GM21447 (cell line): ENCODE measurements at regions not wholly inside any gene's neighbourhood (a gene's known extent, or its start where the extent isn't known, plus 50 kb on each side); places are given as distances from the start of the nearest gene placed in this dataset.
"Not testable (repeated sequence)": the region's sequence is repeated elsewhere in the genome, so short reads cannot be mapped to it uniquely, and the experiment has no call there.

Source experiments
- ATAC-seq: cut with Tn5 transposase; IDR thresholded peaks from one replicate; pipeline ENCODE4 v1.9.1; 2021; ENCODE audit not compliant: unreplicated experiment

- no peak for ATAC-seq
These were observed 201.6 kb downstream of the ICOS start for GRCh38 chr2:204138206-204138605.

- ATAC-seq: no peak
These were observed 203.7 kb downstream of the ICOS start for GRCh38 chr2:204140246-204140645.

- ATAC-seq: no peak
These were observed 206.9 kb downstream of the ICOS start for GRCh38 chr2:204143216-204144014.

GRCh38 chr2:204144492-204144891 is 207.9 kb downstream of the ICOS start:
- ATAC-seq: no peak

- ATAC-seq: peak; percentile 96
These were observed 208.7 kb downstream of the ICOS start for GRCh38 chr2:204145263-204145751.

GRCh38 chr2:204145791-204146190 is 209.2 kb downstream of the ICOS start:
- ATAC-seq: no peak

- ATAC-seq: not testable (repeated sequence)
These were observed 210.5 kb downstream of the ICOS start for GRCh38 chr2:204147040-204147439.

GRCh38 chr2:204150721-204151120 is 214.2 kb downstream of the ICOS start:
- no peak for ATAC-seq

GRCh38 chr2:204152616-204153015 is 216.1 kb downstream of the ICOS start:
- no peak for ATAC-seq

GRCh38 chr2:204154863-204155262 is 218.3 kb downstream of the ICOS start:
- ATAC-seq: no peak

GRCh38 chr2:204156456-204156855 is 219.9 kb downstream of the ICOS start:
- ATAC-seq: no peak

GRCh38 chr2:204157684-204158083 is 221.1 kb downstream of the ICOS start:
- no peak for ATAC-seq

- ATAC-seq: no peak
These were observed 223.0 kb downstream of the ICOS start for GRCh38 chr2:204159526-204159925.

- no peak for ATAC-seq
These were observed 224.4 kb downstream of the ICOS start for GRCh38 chr2:204160989-204161388.

- ATAC-seq: no peak
These were observed 225.3 kb downstream of the ICOS start for GRCh38 chr2:204161886-204162285.

- ATAC-seq: no peak
These were observed 230.4 kb downstream of the ICOS start for GRCh38 chr2:204166961-204167360.

- not testable (repeated sequence) for ATAC-seq
These were observed 231.1 kb downstream of the ICOS start for GRCh38 chr2:204167670-204168069.

- no peak for ATAC-seq
These were observed 233.8 kb downstream of the ICOS start for GRCh38 chr2:204170411-204170810.

- no peak for ATAC-seq
These were observed 235.0 kb downstream of the ICOS start for GRCh38 chr2:204171432-204172144.

- ATAC-seq: no peak
These were observed 235.6 kb downstream of the ICOS start for GRCh38 chr2:204172145-204172600.

- ATAC-seq: no peak
These were observed 237.5 kb downstream of the ICOS start for GRCh38 chr2:204174034-204174433.
